GM12872 (cell line): ENCODE measurements at regions not wholly inside any gene's neighbourhood (a gene's known extent, or its start where the extent isn't known, plus 50 kb on each side); places are given as distances from the start of the nearest gene placed in this dataset.

ENCODE experiments used
- CTCF ChIP-seq: IDR thresholded peaks from 3 replicates; pipeline ENCODE4 v1.5.1; 2011; ENCODE audit warnings: low read depth, mild to moderate bottlenecking, low read length, moderate library complexity; ENCODE audit not compliant: insufficient read depth

- TF ChIP-seq CTCF: no peak
Observed at GRCh38 chr6:137399881-137400443, 94.2 kb downstream of the OLIG3 start.

- no peak for TF ChIP-seq CTCF
Observed at GRCh38 chr6:137395316-137395715, 98.9 kb downstream of the OLIG3 start.

- TF ChIP-seq CTCF: no peak
Observed at GRCh38 chr6:137391061-137391814, 103.0 kb downstream of the OLIG3 start.

GRCh38 chr6:137390334-137390733 lies 103.9 kb downstream of the OLIG3 start:
- TF ChIP-seq CTCF: no peak

- no peak for TF ChIP-seq CTCF
Observed at GRCh38 chr6:137389150-137389704, 105.0 kb downstream of the OLIG3 start.

GRCh38 chr6:137387096-137387764 lies 107.0 kb downstream of the OLIG3 start:
- no peak for TF ChIP-seq CTCF

GRCh38 chr6:137378090-137378369 lies 116.2 kb downstream of the OLIG3 start:
- no peak for TF ChIP-seq CTCF
